Chondrocyte (in vitro differentiated cells): ENCODE measurements at regions not wholly inside any gene's neighbourhood (a gene's known extent, or its start where the extent isn't known, plus 50 kb on each side); places are given as distances from the start of the nearest gene placed in this dataset.
A peak's percentile ranks its signal among the peaks of the same experiment; 100 is the strongest.

Source experiments
- DNase-seq: peaks from one replicate; pipeline ENCODE4 v3.0.0; 2021; ENCODE audit warnings: mixed read lengths, low spot score
- H3K27ac Mint-ChIP-seq: one replicate; pipeline ENCODE4 v1.8.0; 2021; ENCODE audit warnings: mild to moderate bottlenecking, moderate library complexity, mixed read lengths; ENCODE audit not compliant: unreplicated experiment
- H3K27me3 Mint-ChIP-seq: 2 replicates; pipeline ENCODE4 v1.8.0; 2021; ENCODE audit warnings: low read depth, mixed read lengths
- H3K36me3 Mint-ChIP-seq: 2 replicates; pipeline ENCODE4 v1.8.0; 2021; ENCODE audit warnings: low read depth, mixed read lengths
- H3K4me1 Mint-ChIP-seq: 2 replicates; pipeline ENCODE4 v1.8.0; 2021; ENCODE audit warnings: low read depth, mild to moderate bottlenecking, mixed read lengths
- H3K4me3 Mint-ChIP-seq: one replicate; pipeline ENCODE4 v1.8.0; 2021; ENCODE audit warnings: mild to moderate bottlenecking, moderate library complexity, mixed read lengths; ENCODE audit not compliant: unreplicated experiment
- H3K9me3 Mint-ChIP-seq: 2 replicates; pipeline ENCODE4 v1.8.0; 2021; ENCODE audit warnings: low read depth, mixed read lengths
- CTCF ChIP-seq: fragments of 200-600 bp; sonication (generic); IDR thresholded peaks from 2 replicates; pipeline ENCODE4 v1.5.0; 2021; ENCODE audit warnings: antibody characterized with exemption, mild to moderate bottlenecking, moderate library complexity

- TF ChIP-seq CTCF = no peak
- Mint-ChIP-seq H3K4me3 (no peak overlapping the region), H3K27ac (no peak overlapping the region), H3K27me3 (no peaks in the 10 kb centered on the region), H3K9me3 (no peaks in the 10 kb centered on the region), H3K36me3 (no peaks in the 10 kb centered on the region), H3K4me1 (peaks cover 13% of the 10 kb centered on the region)
- DNase-seq = no peak
These were observed 71.7 kb upstream of the TLR3 start for GRCh38 chr4:185997296-185997695.

GRCh38 chr4:185998791-185999190 is 70.2 kb upstream of the TLR3 start:
- H3K4me3 Mint-ChIP-seq = no peak overlapping the region
- H3K4me1 Mint-ChIP-seq = peaks cover 9% of the 10 kb centered on the region
- no peak for TF ChIP-seq CTCF
- no peaks in the 10 kb centered on the region for H3K9me3 Mint-ChIP-seq
- no peak for DNase-seq
- no peaks in the 10 kb centered on the region for H3K36me3 Mint-ChIP-seq
- H3K27me3 Mint-ChIP-seq = no peaks in the 10 kb centered on the region
- no peak overlapping the region for H3K27ac Mint-ChIP-seq

GRCh38 chr4:185999207-185999606 is 69.7 kb upstream of the TLR3 start:
- no peaks in the 10 kb centered on the region for H3K36me3 Mint-ChIP-seq
- H3K27ac Mint-ChIP-seq = peak overlapping the region; percentile 20
- no peaks in the 10 kb centered on the region for H3K27me3 Mint-ChIP-seq
- no peak for DNase-seq
- H3K4me3 Mint-ChIP-seq = no peak overlapping the region
- H3K9me3 Mint-ChIP-seq = no peaks in the 10 kb centered on the region
- peaks cover 9% of the 10 kb centered on the region for H3K4me1 Mint-ChIP-seq
- TF ChIP-seq CTCF = no peak

- Mint-ChIP-seq H3K9me3 (no peaks in the 10 kb centered on the region), H3K36me3 (no peaks in the 10 kb centered on the region), H3K27ac (no peak overlapping the region), H3K4me3 (no peak overlapping the region), H3K27me3 (no peaks in the 10 kb centered on the region), H3K4me1 (peaks cover 16% of the 10 kb centered on the region)
- no peak for TF ChIP-seq CTCF
- DNase-seq = no peak
These were observed 66.1 kb upstream of the TLR3 start for GRCh38 chr4:186002853-186003252.

GRCh38 chr4:186003746-186004145 is 65.2 kb upstream of the TLR3 start:
- H3K36me3 Mint-ChIP-seq = no peaks in the 10 kb centered on the region
- DNase-seq = no peak
- no peak for TF ChIP-seq CTCF
- H3K27me3 Mint-ChIP-seq = no peaks in the 10 kb centered on the region
- H3K4me1 Mint-ChIP-seq = peaks cover 25% of the 10 kb centered on the region
- no peak overlapping the region for H3K4me3 Mint-ChIP-seq
- no peaks in the 10 kb centered on the region for H3K9me3 Mint-ChIP-seq
- H3K27ac Mint-ChIP-seq = no peak overlapping the region
